Hepatocyte (in vitro differentiated cells): ENCODE measurements at regions not wholly inside any gene's neighbourhood (a gene's known extent, or its start where the extent isn't known, plus 50 kb on each side); places are given as distances from the start of the nearest gene placed in this dataset.

Experiments
- DNase-seq: peaks from one replicate; pipeline ENCODE4 v3.0.0-alpha.2; 2016; ENCODE audit warnings: low spot score
- H2AFZ ChIP-seq: fragments of 200-600 bp; sonication (generic); 2 replicates; pipeline ENCODE4 v1.6.0; 2016; ENCODE audit warnings: antibody characterized with exemption, mild to moderate bottlenecking
- H3K27ac ChIP-seq: fragments of 200-600 bp; sonication (generic); 2 replicates; pipeline ENCODE4 v1.5.1; 2016; ENCODE audit warnings: mild to moderate bottlenecking
- H3K27me3 ChIP-seq: fragments of 200-600 bp; sonication (generic); 2 replicates; pipeline ENCODE4 v1.6.1; 2016
- H3K36me3 ChIP-seq: fragments of 200-600 bp; sonication (generic); replicated peaks from 2 replicates; pipeline ENCODE4 v1.5.1; 2016; ENCODE audit warnings: low read depth; ENCODE audit not compliant: insufficient read depth
- H3K4me1 ChIP-seq: fragments of 200-600 bp; sonication (generic); 2 replicates; pipeline ENCODE4 v1.5.1; 2016; ENCODE audit warnings: mild to moderate bottlenecking, moderate library complexity; ENCODE audit not compliant: insufficient read depth
- H3K4me2 ChIP-seq: fragments of 200-600 bp; sonication (generic); 2 replicates; pipeline ENCODE4 v1.6.0; 2016
- H3K4me3 ChIP-seq: fragments of 200-600 bp; sonication (generic); 2 replicates; pipeline ENCODE4 v1.5.1; 2016; ENCODE audit warnings: mild to moderate bottlenecking
- H3K79me2 ChIP-seq: fragments of 200-600 bp; sonication (generic); 2 replicates; pipeline ENCODE4 v1.6.0; 2017; ENCODE audit warnings: mild to moderate bottlenecking
- H3K9me2 ChIP-seq: fragments of 200-600 bp; sonication (generic); replicated peaks from 2 replicates; pipeline ENCODE4 v1.6.0; 2017; ENCODE audit warnings: mild to moderate bottlenecking; ENCODE audit not compliant: insufficient read depth
- H3K9me3 ChIP-seq: fragments of 200-600 bp; sonication (generic); 2 replicates; pipeline ENCODE4 v1.5.1; 2016; ENCODE audit warnings: low read depth, mild to moderate bottlenecking
- H4K20me1 ChIP-seq: fragments of 200-600 bp; sonication (generic); 2 replicates; pipeline ENCODE4 v1.6.0; 2016; ENCODE audit warnings: mild to moderate bottlenecking; ENCODE audit not compliant: insufficient read depth, poor library complexity, severe bottlenecking
- EZH2 ChIP-seq: fragments of 200-600 bp; sonication (generic); IDR thresholded peaks from 2 replicates; pipeline ENCODE4 v1.6.1; 2016; ENCODE audit warnings: antibody characterized with exemption, mild to moderate bottlenecking, borderline replicate concordance
- EZH2phosphoT487 ChIP-seq: fragments of 200-600 bp; sonication (generic); IDR thresholded peaks from one replicate; pipeline ENCODE4 v1.6.1; 2018; ENCODE audit warnings: antibody characterized with exemption, mild to moderate bottlenecking, low read depth, moderate library complexity; ENCODE audit not compliant: unreplicated experiment, severe bottlenecking
- WGBS: methylation state at CpG from one replicate; pipeline ENCODE4 v1.1.6; 2016; ENCODE audit warnings: low lambda C conversion rate; ENCODE audit errors: missing lambda C conversion rate; 5-methylcytosine and 5-hydroxymethylcytosine counted together
- TF ChIP-seq, protein P1 (sequence below): fragments of 200-600 bp; sonication (generic); IDR thresholded peaks from 2 replicates; pipeline ENCODE4 v1.5.1; 2016; ENCODE audit warnings: antibody characterized with exemption, mild to moderate bottlenecking; ENCODE audit not compliant: poor library complexity

DNA sequence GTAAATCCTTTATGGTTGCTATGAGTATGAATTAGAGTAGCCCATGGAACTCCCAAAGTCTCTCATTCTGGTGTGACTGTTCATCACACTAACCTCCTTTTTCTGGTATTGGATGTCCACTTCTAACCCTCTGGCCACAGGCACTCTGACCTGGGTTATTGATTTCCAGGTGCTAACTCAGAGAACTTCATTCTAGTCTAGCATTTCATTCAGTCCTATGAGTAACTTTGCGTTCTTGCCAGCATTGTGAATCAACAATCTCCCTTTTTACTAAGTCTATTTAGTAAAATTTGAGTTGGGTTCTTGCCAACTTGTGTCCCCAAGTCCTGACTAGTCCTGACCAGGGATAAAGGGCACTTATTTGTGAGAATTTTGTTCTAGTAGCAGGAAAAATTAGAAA, 103.5 kb downstream of the SNX18 start:
- Histone ChIP-seq H3K79me2 (no peaks in the 10 kb centered on the region), H3K9me3 (no peaks in the 10 kb centered on the region), H3K9me2 (no peaks in the 10 kb centered on the region), H3K4me2 (no peak overlapping the region), H3K36me3 (no peaks in the 10 kb centered on the region), H3K4me3 (no peak overlapping the region), H3K27ac (no peak overlapping the region), H3K4me1 (peaks cover 21% of the 10 kb centered on the region), H4K20me1 (no peaks in the 10 kb centered on the region), H3K27me3 (no peaks in the 10 kb centered on the region), H2AFZ (no peak overlapping the region)
- TF ChIP-seq EZH2phosphoT487 (no peak), EZH2 (no peak)
- TF ChIP-seq, protein P1, sequence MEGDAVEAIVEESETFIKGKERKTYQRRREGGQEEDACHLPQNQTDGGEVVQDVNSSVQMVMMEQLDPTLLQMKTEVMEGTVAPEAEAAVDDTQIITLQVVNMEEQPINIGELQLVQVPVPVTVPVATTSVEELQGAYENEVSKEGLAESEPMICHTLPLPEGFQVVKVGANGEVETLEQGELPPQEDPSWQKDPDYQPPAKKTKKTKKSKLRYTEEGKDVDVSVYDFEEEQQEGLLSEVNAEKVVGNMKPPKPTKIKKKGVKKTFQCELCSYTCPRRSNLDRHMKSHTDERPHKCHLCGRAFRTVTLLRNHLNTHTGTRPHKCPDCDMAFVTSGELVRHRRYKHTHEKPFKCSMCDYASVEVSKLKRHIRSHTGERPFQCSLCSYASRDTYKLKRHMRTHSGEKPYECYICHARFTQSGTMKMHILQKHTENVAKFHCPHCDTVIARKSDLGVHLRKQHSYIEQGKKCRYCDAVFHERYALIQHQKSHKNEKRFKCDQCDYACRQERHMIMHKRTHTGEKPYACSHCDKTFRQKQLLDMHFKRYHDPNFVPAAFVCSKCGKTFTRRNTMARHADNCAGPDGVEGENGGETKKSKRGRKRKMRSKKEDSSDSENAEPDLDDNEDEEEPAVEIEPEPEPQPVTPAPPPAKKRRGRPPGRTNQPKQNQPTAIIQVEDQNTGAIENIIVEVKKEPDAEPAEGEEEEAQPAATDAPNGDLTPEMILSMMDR: no peak
- no peak for DNase-seq
- WGBS: 75% methylated on average over 1 of the region's 1 CpG

DNA sequence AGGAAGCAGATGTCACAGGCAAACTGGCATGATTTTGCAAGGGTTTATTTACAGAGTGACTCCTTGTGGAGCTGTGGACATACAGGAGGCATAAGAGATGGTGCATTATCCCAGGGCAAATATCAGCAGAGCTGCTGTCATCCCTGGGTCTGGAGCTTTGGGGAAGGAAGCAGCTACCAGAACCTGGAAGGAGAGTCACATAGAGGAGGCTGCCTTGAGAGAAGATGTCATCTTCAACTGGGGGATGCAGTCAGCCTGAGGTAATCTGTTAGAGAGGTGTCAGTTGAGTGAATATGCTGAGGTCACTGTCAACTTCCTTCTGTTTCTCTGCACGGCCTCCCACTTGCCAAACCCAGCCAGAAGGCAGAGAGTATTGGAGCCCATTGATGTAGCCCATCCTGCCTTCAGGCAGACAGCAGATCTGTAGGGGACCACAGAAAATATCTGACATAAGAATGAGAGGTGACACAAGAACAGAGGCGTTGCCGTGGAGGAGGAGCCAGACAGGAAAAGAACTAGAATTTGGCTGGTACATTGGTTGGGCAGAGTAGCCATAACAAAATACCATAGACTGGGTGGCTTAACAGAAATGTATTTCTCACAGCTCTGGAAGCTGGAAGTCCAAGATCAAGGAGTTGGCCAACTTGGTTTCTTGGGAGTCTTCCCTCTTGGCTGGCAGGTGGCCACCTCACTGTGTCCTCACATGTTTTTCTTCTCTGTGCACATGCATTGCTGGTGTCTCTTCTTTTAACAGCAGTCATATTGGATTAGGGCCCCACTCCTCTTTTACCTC, 102.8 kb downstream of the SNX18 start:
- Histone ChIP-seq H3K4me2 (no peak overlapping the region), H3K9me3 (no peaks in the 10 kb centered on the region), H3K36me3 (no peaks in the 10 kb centered on the region), H4K20me1 (no peaks in the 10 kb centered on the region), H2AFZ (no peak overlapping the region), H3K9me2 (no peaks in the 10 kb centered on the region), H3K27me3 (no peaks in the 10 kb centered on the region), H3K4me1 (peaks cover 18% of the 10 kb centered on the region), H3K27ac (no peak overlapping the region), H3K4me3 (no peak overlapping the region), H3K79me2 (no peaks in the 10 kb centered on the region)
- WGBS: 87% methylated on average over 3 of the region's 3 CpGs
- TF ChIP-seq, protein P1: no peak
- TF ChIP-seq EZH2phosphoT487: no peak
- TF ChIP-seq EZH2: no peak
- DNase-seq: no peak

DNA sequence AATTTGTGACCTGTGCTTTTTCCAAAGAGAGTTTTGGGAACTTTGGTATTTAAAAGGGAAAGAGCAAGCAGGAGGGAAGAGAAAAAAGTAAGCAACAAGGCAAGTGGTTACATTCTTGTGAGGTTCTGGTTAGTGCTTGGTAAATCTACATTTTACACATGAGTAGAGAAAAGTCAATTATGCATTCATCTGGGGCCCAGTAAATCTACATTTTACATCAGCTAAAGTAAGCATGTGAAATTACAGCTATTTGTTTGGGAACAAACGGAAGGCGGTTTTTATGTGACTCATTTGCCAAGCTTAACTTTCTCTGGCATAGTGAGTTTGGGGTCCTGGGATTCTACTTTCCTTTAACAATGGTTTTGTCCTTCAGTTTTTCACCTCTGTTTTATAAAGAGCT, 102.2 kb downstream of the SNX18 start:
- Histone ChIP-seq H2AFZ (no peak overlapping the region), H3K9me2 (no peaks in the 10 kb centered on the region), H3K9me3 (no peaks in the 10 kb centered on the region), H3K4me2 (no peak overlapping the region), H3K79me2 (no peaks in the 10 kb centered on the region), H4K20me1 (no peaks in the 10 kb centered on the region), H3K27ac (no peak overlapping the region), H3K36me3 (no peaks in the 10 kb centered on the region), H3K4me3 (no peak overlapping the region), H3K4me1 (peaks cover 12% of the 10 kb centered on the region), H3K27me3 (no peaks in the 10 kb centered on the region)
- 55% methylated on average over 2 of the region's 2 CpGs for WGBS
- no peak for DNase-seq
- TF ChIP-seq EZH2phosphoT487 (no peak), EZH2 (no peak)
- TF ChIP-seq, protein P1: no peak
